GM12878 (cell line): ENCODE measurements at regions not wholly inside any gene's neighbourhood (a gene's known extent, or its start where the extent isn't known, plus 50 kb on each side); places are given as distances from the start of the nearest gene placed in this dataset.

Experiments used
- ATAC-seq: fragments of 200-7000 bp; cut with Tn5 transposase; 3 replicates; pipeline ENCODE4 v1.9.1; 2020; ENCODE audit warnings: mild to moderate bottlenecking, moderate library complexity
- BruUV-seq: library from RNA; stranded (reverse); fragments of 400-500 nt; replicated peaks from 2 replicates; lab custom pipeline; 2021; lab: Mats Ljungman, UMichigan
- CTCF ChIA-PET: fragments of 300-600 bp; sonication (Branson Sonifier 250); formaldehyde crosslinking; extraction: SDS; loops from one replicate; lab custom pipeline; 2021; ENCODE audit warnings: inconsistent platforms; lab: Yijun Ruan, JAX
- POLR2A ChIA-PET: fragments of 350-600 bp; formaldehyde crosslinking; extraction: SDS; loops from one replicate; lab custom pipeline; 2021; ENCODE audit warnings: inconsistent platforms; lab: Charles Lee
- RAD21 ChIA-PET: fragments of 300-600 bp; sonication (Branson Sonifier 250); formaldehyde crosslinking; loops from one replicate; lab custom pipeline; 2023; ENCODE audit warnings: antibody characterized with exemption; ENCODE audit not compliant: unreplicated experiment; lab: Charles Lee
- SMC1A ChIA-PET: fragments of 300-600 bp; sonication (Branson Sonifier 250); formaldehyde crosslinking; loops from one replicate; lab custom pipeline; 2023; ENCODE audit not compliant: unreplicated experiment, uncharacterized antibody; lab: Charles Lee
- DNase-seq: peaks from one replicate; pipeline ENCODE4 v3.0.0-alpha.2; 2011; ENCODE audit warnings: low read depth, low spot score
- FAIRE-seq: peaks from 3 replicates; lab custom pipeline; 2011; peaks lifted over from hg19 to GRCh38; lab: Jason Lieb, UNC
- H2AFZ ChIP-seq: 2 replicates; pipeline ENCODE4 v1.6.0; 2011; ENCODE audit warnings: low read depth, low read length, control low read depth; ENCODE audit not compliant: control insufficient read depth
- H3K27ac ChIP-seq: 2 replicates; pipeline ENCODE4 v1.5.1; 2011; ENCODE audit warnings: control low read depth; ENCODE audit not compliant: control insufficient read depth, insufficient read depth
- H3K27me3 ChIP-seq, 2 experiments: replicated peaks in 1 of 2; 2 replicates each; pipeline versions ENCODE4 v1.6.0 to v1.6.1; 2011; ENCODE audit warnings: low read length in 1 of 2; ENCODE audit not compliant: control insufficient read depth in 2 of 2, insufficient read depth in 2 of 2
- H3K36me3 ChIP-seq, 2 experiments: 2 replicates each; pipeline ENCODE4 v1.5.1; 2011; ENCODE audit warnings: low read length in 1 of 2; ENCODE audit not compliant: control insufficient read depth in 2 of 2, insufficient read depth in 2 of 2
- H3K4me1 ChIP-seq: 2 replicates; pipeline ENCODE4 v1.6.1; 2011; ENCODE audit warnings: mild to moderate bottlenecking, low read length, moderate library complexity, mixed read lengths; ENCODE audit not compliant: control insufficient read depth, insufficient read depth
- H3K4me2 ChIP-seq: 2 replicates; pipeline ENCODE4 v1.6.0; 2011; ENCODE audit warnings: control low read depth; ENCODE audit not compliant: control insufficient read depth, insufficient read depth
- H3K4me3 ChIP-seq: fragments of 200-600 bp; sonication (generic); 2 replicates; pipeline ENCODE4 v1.5.1; 2016
- H3K79me2 ChIP-seq: 2 replicates; pipeline ENCODE4 v1.6.0; 2011; ENCODE audit warnings: low read length; ENCODE audit not compliant: control insufficient read depth, insufficient read depth
- H3K9ac ChIP-seq: 2 replicates; pipeline ENCODE4 v1.8.0; 2011; ENCODE audit warnings: low read length, control low read depth, mixed read lengths; ENCODE audit not compliant: control insufficient read depth, insufficient read depth
- H3K9me3 ChIP-seq: replicated peaks from 3 replicates; pipeline ENCODE4 v1.5.1; 2011; ENCODE audit warnings: mild to moderate bottlenecking, low read length; ENCODE audit not compliant: control insufficient read depth, insufficient read depth
- H4K20me1 ChIP-seq: 2 replicates; pipeline ENCODE4 v1.6.0; 2011; ENCODE audit not compliant: control insufficient read depth, insufficient read depth
- CEBPZ ChIP-seq: fragments of 150-350 bp; IDR thresholded peaks from 2 replicates; pipeline ENCODE4 v1.6.1; 2016; ENCODE audit warnings: low read depth, low read length
- ETV6 ChIP-seq, 2 experiments: fragments of 450-650 bp in 1 of 2; IDR thresholded peaks in 1 of 2; conservative IDR thresholded peaks in 1 of 2; 2 replicates each; pipeline ENCODE4 v1.6.1; 2014; ENCODE audit warnings: antibody characterized with exemption in 1 of 2, borderline replicate concordance in 1 of 2, low read depth in 1 of 2, mild to moderate bottlenecking in 1 of 2, moderate library complexity in 1 of 2
- HDGF ChIP-seq: fragments of 450-650 bp; IDR thresholded peaks from 2 replicates; pipeline ENCODE4 v1.6.1; 2016; ENCODE audit warnings: antibody characterized with exemption
- JUNB ChIP-seq: IDR thresholded peaks from 2 replicates; pipeline ENCODE4 v1.6.1; 2016; ENCODE audit warnings: antibody characterized with exemption, mild to moderate bottlenecking
- WGBS: methylation state at CpG from one replicate; pipeline ENCODE4 v1.1.6; 2016; ENCODE audit warnings: low lambda C conversion rate; ENCODE audit not compliant: insufficient replicate concordance, insufficient coverage; ENCODE audit errors: missing lambda C conversion rate; 5-methylcytosine and 5-hydroxymethylcytosine counted together
- in situ Hi-C: fragments of 300-500 bp; cut with MboI; formaldehyde crosslinking; loops from 9 replicates; pipeline ENCODE4 v1.14.3; 2018; ENCODE audit warnings: mixed read lengths
- intact Hi-C: fragments of 100-400 bp; cut with micrococcal nuclease; formaldehyde crosslinking; loops from one replicate; pipeline ENCODE4 v1.14.2; 2022; ENCODE audit not compliant: unreplicated experiment

GRCh38 chr15:98530570-98530969 lies 117.8 kb upstream of the IGF1R start:
- Histone ChIP-seq H3K36me3 (no peaks in the 10 kb centered on the region), H3K9me3 (no peaks in the 10 kb centered on the region), H4K20me1 (no peaks in the 10 kb centered on the region), H3K9ac (no peak overlapping the region), H3K27ac (no peak overlapping the region), H3K4me2 (no peak overlapping the region), H3K4me3 (no peak overlapping the region), H2AFZ (no peak overlapping the region), H3K79me2 (no peaks in the 10 kb centered on the region), H3K27me3 (no peaks in the 10 kb centered on the region), H3K4me1 (no peaks in the 10 kb centered on the region)
- BruUV-seq, result no TSS peak
- FAIRE-seq, result no peak
- intact Hi-C loops, result no loop called here
- POLR2A ChIA-PET, result interaction anchor here (0.7 kb wide), 1 partner anchor 160 kb away, joined by 4 read pairs; no protein-coding TSS in a partner anchor
- CTCF ChIA-PET, result interaction anchor here (1.8 kb wide), 1 partner anchor 12 kb away, joined by 5 read pairs; no protein-coding TSS in a partner anchor
- RAD21 ChIA-PET, result interaction anchor here (0.7 to 0.8 kb wide), 2 partner anchors 271 to 519 kb away, joined by 3 to 4 read pairs; no protein-coding TSS in a partner anchor
- ATAC-seq, result peak; percentile 39
- no peak for DNase-seq
- TF ChIP-seq ETV6 (conservative IDR thresholded peaks at IDR 0.05 in 1 of 2, IDR thresholded peaks at IDR 0.05 in 1 of 2; ENCODE audit: borderline replicate concordance in 1 of 2, low read depth in 1 of 2), result no peak
- TF ChIP-seq JUNB, result no peak
- no peak for TF ChIP-seq CEBPZ
- no peak for TF ChIP-seq HDGF
- SMC1A ChIA-PET, result interaction anchor here (0.6 kb wide), 1 partner anchor 1471 kb away, joined by 3 read pairs; no protein-coding TSS in a partner anchor
- in situ Hi-C loops, result no loop called here
- WGBS, result 0% methylated on average over 2 of the region's 2 CpGs
